ENCODE measurements at regions not wholly inside any gene's neighbourhood (a gene's known extent, or its start where the extent isn't known, plus 50 kb on each side); places are given as distances from the start of the nearest gene placed in this dataset.

DNA sequence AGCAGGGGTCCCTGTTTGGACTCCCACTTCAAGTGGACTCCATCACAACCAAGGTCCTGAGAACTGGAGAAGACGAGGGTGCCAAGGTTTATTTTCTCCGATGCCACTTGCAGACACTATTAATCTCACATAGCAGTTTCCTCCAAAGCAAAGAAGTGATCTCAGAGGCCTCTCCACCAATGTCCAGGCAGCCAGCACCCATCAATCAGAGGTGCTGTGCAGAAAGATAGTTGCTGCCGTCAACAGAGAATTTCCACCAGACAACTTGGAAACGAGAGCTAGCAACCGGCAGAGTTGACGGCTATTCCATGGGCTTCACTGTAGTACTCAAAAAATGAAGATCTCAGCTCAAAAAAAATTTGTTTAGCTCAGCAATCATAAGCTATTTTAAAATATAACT is 438.6 kb upstream of the PFKP start:
- ATAC-seq (ENCODE audit: low read depth) (no peak), DNase-seq (no peak)
- POLR2A ChIA-PET, result no interaction called here
- no peak overlapping the region for H3K9ac ChIP-seq (ENCODE audit: low read length)
- no peaks in the 10 kb centered on the region for H3K36me3 ChIP-seq (replicated peaks in 1 of 2; ENCODE audit: control extremely low read depth in 1 of 2, control insufficient read depth in 1 of 2, extremely low read depth in 1 of 2, insufficient read depth in 2 of 2, low read length in 1 of 2)
- H3K79me2 ChIP-seq (ENCODE audit: control insufficient read depth, insufficient read depth, low read length), result no peaks in the 10 kb centered on the region
- TF ChIP-seq, protein P1, sequence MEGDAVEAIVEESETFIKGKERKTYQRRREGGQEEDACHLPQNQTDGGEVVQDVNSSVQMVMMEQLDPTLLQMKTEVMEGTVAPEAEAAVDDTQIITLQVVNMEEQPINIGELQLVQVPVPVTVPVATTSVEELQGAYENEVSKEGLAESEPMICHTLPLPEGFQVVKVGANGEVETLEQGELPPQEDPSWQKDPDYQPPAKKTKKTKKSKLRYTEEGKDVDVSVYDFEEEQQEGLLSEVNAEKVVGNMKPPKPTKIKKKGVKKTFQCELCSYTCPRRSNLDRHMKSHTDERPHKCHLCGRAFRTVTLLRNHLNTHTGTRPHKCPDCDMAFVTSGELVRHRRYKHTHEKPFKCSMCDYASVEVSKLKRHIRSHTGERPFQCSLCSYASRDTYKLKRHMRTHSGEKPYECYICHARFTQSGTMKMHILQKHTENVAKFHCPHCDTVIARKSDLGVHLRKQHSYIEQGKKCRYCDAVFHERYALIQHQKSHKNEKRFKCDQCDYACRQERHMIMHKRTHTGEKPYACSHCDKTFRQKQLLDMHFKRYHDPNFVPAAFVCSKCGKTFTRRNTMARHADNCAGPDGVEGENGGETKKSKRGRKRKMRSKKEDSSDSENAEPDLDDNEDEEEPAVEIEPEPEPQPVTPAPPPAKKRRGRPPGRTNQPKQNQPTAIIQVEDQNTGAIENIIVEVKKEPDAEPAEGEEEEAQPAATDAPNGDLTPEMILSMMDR (IDR thresholded peaks at IDR 0.05), result no peak
- no peak for TF ChIP-seq EZH2 (IDR thresholded peaks at IDR 0.05; ENCODE audit: borderline replicate concordance, insufficient read depth, low read depth, low read length, poor library complexity, severe bottlenecking)
- H4K20me1 ChIP-seq (ENCODE audit: control insufficient read depth, insufficient read depth, low read length, poor library complexity, severe bottlenecking), result no peaks in the 10 kb centered on the region
- CTCF ChIA-PET, result no interaction called here
- no peak overlapping the region for H2AFZ ChIP-seq (ENCODE audit: insufficient read depth, low read depth, low read length, poor library complexity, severe bottlenecking)
- no peaks in the 10 kb centered on the region for H3K27me3 ChIP-seq (replicated peaks in 1 of 4; ENCODE audit: control extremely low read depth in 1 of 4, control insufficient read depth in 3 of 4, insufficient read depth in 4 of 4, low read length in 3 of 4)
- no peak overlapping the region for H3K4me2 ChIP-seq (replicated peaks; ENCODE audit: low read depth, low read length, poor library complexity, severe bottlenecking)
- H3K4me1 ChIP-seq (ENCODE audit: control insufficient read depth in 2 of 2, insufficient read depth in 2 of 2, low read length in 2 of 2), result no peaks in the 10 kb centered on the region
- Mint-ChIP-seq H3K27ac (no peak overlapping the region), H3K9me3 (ENCODE audit: insufficient read depth) (no peaks in the 10 kb centered on the region), H3K4me3 (no peak overlapping the region), H3K27me3 (no peaks in the 10 kb centered on the region), H3K4me1 (no peaks in the 10 kb centered on the region)
- 96% methylated on average over 6 of the region's 6 CpGs for WGBS (ENCODE audit: insufficient coverage)
- intact Hi-C loops (cut with micrococcal nuclease), result no loop called here
- no peaks in the 10 kb centered on the region for H3K9me3 ChIP-seq (ENCODE audit: control extremely low read depth in 1 of 3, control insufficient read depth in 2 of 3, insufficient read depth in 1 of 3, low read length in 2 of 3)
- no peak overlapping the region for H3K27ac ChIP-seq (ENCODE audit: low read length in 2 of 2)
- no peak overlapping the region for H3K4me3 ChIP-seq (ENCODE audit: control extremely low read depth in 1 of 5, extremely low read depth in 1 of 5, insufficient read depth in 1 of 5, low read depth in 2 of 5, low read length in 4 of 5)

- no peaks in the 10 kb centered on the region for H3K27me3 Mint-ChIP-seq
- Histone ChIP-seq H3K27ac (ENCODE audit: low read length in 2 of 2) (no peak overlapping the region), H3K27me3 (replicated peaks in 1 of 4; ENCODE audit: control extremely low read depth in 1 of 4, control insufficient read depth in 3 of 4, insufficient read depth in 4 of 4, low read length in 3 of 4) (no peaks in the 10 kb centered on the region), H3K4me1 (ENCODE audit: control insufficient read depth in 2 of 2, insufficient read depth in 2 of 2, low read length in 2 of 2) (no peaks in the 10 kb centered on the region), H4K20me1 (ENCODE audit: control insufficient read depth, insufficient read depth, low read length, poor library complexity, severe bottlenecking) (no peaks in the 10 kb centered on the region), H3K4me2 (replicated peaks; ENCODE audit: low read depth, low read length, poor library complexity, severe bottlenecking) (no peak overlapping the region), H3K79me2 (ENCODE audit: control insufficient read depth, insufficient read depth, low read length) (no peaks in the 10 kb centered on the region), H3K9me3 (ENCODE audit: control extremely low read depth in 1 of 3, control insufficient read depth in 2 of 3, insufficient read depth in 1 of 3, low read length in 2 of 3) (no peaks in the 10 kb centered on the region), H3K4me3 (ENCODE audit: control extremely low read depth in 1 of 5, extremely low read depth in 1 of 5, insufficient read depth in 1 of 5, low read depth in 2 of 5, low read length in 4 of 5) (no peak overlapping the region), H3K9ac (ENCODE audit: low read length) (no peak overlapping the region), H3K36me3 (replicated peaks in 1 of 2; ENCODE audit: control extremely low read depth in 1 of 2, control insufficient read depth in 1 of 2, extremely low read depth in 1 of 2, insufficient read depth in 2 of 2, low read length in 1 of 2) (no peaks in the 10 kb centered on the region), H2AFZ (ENCODE audit: insufficient read depth, low read depth, low read length, poor library complexity, severe bottlenecking) (no peak overlapping the region)
- WGBS (ENCODE audit: insufficient coverage), result no CpG with 5 or more reads among the region's 1 CpG
- POLR2A ChIA-PET, result no interaction called here
- ATAC-seq (ENCODE audit: low read depth) (no peak), DNase-seq (no peak)
- no peaks in the 10 kb centered on the region for H3K9me3 Mint-ChIP-seq (ENCODE audit: insufficient read depth)
- TF ChIP-seq, protein P1 (IDR thresholded peaks at IDR 0.05), result no peak
- no peak for TF ChIP-seq EZH2 (IDR thresholded peaks at IDR 0.05; ENCODE audit: borderline replicate concordance, insufficient read depth, low read depth, low read length, poor library complexity, severe bottlenecking)
- no peaks in the 10 kb centered on the region for H3K4me1 Mint-ChIP-seq
- H3K4me3 Mint-ChIP-seq, result no peak overlapping the region
- no peak overlapping the region for H3K27ac Mint-ChIP-seq
- intact Hi-C loops (cut with micrococcal nuclease), result no loop called here
- CTCF ChIA-PET, result no interaction called here
These were observed 439.4 kb upstream of the PFKP start for GRCh38 chr10:2627969-2628368.

All from B cell (primary cell).